RWPE2 (cell line): ENCODE measurements at regions not wholly inside any gene's neighbourhood (a gene's known extent, or its start where the extent isn't known, plus 50 kb on each side); places are given as distances from the start of the nearest gene placed in this dataset.

Experiments used
- ATAC-seq: fragments of 200-7000 bp; cut with Tn5 transposase; 3 replicates; pipeline ENCODE4 v1.9.1; 2021; ENCODE audit warnings: low read depth
- DNase-seq: peaks from one replicate; pipeline ENCODE4 v3.0.0-alpha.2; 2020; ENCODE audit warnings: low spot score
- H3K27ac ChIP-seq: fragments of 450-650 bp; 2 replicates; pipeline ENCODE4 v1.5.1; 2017; ENCODE audit warnings: mild to moderate bottlenecking; ENCODE audit not compliant: poor library complexity, severe bottlenecking
- H3K27me3 ChIP-seq: fragments of 250-450 bp; sonication (Bioruptor Pico); 2 replicates; pipeline ENCODE4 v1.5.1; 2021; ENCODE audit warnings: mild to moderate bottlenecking, moderate library complexity; ENCODE audit not compliant: insufficient read depth, poor library complexity, severe bottlenecking
- H3K36me3 ChIP-seq: fragments of 250-450 bp; sonication (Bioruptor Pico); 2 replicates; pipeline ENCODE4 v1.5.1; 2020; ENCODE audit warnings: low read depth, mild to moderate bottlenecking, moderate library complexity
- H3K4me1 ChIP-seq: fragments of 250-450 bp; sonication (Bioruptor Pico); 2 replicates; pipeline ENCODE4 v1.5.1; 2021; ENCODE audit warnings: mild to moderate bottlenecking, moderate library complexity; ENCODE audit not compliant: insufficient read depth, poor library complexity, severe bottlenecking
- H3K4me3 ChIP-seq: fragments of 250-450 bp; sonication (Bioruptor Pico); 2 replicates; pipeline ENCODE4 v1.5.1; 2021; ENCODE audit warnings: mild to moderate bottlenecking, moderate library complexity; ENCODE audit not compliant: severe bottlenecking
- H3K9me3 ChIP-seq: fragments of 250-450 bp; sonication (Bioruptor Pico); 2 replicates; pipeline ENCODE4 v1.5.1; 2021; ENCODE audit warnings: mild to moderate bottlenecking, moderate library complexity; ENCODE audit not compliant: severe bottlenecking
- TF ChIP-seq, protein P1 (sequence below): fragments of 450-650 bp; IDR thresholded peaks from one replicate; pipeline ENCODE4 v1.5.1; 2017; ENCODE audit warnings: mild to moderate bottlenecking, moderate library complexity; ENCODE audit not compliant: poor library complexity, severe bottlenecking

DNA sequence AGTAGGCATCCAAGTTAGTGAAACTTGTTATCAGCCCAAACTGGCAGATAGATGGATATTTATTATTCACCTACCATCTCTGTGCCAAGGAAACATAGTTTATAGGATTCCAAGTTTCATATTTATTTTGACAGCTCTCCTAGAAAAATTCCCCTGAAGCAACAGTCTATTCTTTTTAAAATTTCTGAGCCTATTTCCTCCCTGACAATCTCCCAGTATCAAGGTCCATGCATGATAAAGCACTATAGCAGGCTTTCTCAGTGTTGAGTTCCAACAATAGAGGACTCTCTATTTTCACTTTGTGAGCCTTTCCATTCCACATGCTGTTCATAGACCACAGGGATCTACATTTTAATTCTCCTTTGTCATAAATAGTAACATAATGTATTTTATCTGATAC is 312.6 kb downstream of the SLITRK6 start:
- Histone ChIP-seq H3K27me3 (no peaks in the 10 kb centered on the region), H3K9me3 (no peaks in the 10 kb centered on the region), H3K36me3 (no peaks in the 10 kb centered on the region), H3K4me3 (no peak overlapping the region), H3K27ac (no peak overlapping the region), H3K4me1 (no peaks in the 10 kb centered on the region)
- DNase-seq: no peak
- TF ChIP-seq, protein P1, sequence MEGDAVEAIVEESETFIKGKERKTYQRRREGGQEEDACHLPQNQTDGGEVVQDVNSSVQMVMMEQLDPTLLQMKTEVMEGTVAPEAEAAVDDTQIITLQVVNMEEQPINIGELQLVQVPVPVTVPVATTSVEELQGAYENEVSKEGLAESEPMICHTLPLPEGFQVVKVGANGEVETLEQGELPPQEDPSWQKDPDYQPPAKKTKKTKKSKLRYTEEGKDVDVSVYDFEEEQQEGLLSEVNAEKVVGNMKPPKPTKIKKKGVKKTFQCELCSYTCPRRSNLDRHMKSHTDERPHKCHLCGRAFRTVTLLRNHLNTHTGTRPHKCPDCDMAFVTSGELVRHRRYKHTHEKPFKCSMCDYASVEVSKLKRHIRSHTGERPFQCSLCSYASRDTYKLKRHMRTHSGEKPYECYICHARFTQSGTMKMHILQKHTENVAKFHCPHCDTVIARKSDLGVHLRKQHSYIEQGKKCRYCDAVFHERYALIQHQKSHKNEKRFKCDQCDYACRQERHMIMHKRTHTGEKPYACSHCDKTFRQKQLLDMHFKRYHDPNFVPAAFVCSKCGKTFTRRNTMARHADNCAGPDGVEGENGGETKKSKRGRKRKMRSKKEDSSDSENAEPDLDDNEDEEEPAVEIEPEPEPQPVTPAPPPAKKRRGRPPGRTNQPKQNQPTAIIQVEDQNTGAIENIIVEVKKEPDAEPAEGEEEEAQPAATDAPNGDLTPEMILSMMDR: no peak
- no peak for ATAC-seq

DNA sequence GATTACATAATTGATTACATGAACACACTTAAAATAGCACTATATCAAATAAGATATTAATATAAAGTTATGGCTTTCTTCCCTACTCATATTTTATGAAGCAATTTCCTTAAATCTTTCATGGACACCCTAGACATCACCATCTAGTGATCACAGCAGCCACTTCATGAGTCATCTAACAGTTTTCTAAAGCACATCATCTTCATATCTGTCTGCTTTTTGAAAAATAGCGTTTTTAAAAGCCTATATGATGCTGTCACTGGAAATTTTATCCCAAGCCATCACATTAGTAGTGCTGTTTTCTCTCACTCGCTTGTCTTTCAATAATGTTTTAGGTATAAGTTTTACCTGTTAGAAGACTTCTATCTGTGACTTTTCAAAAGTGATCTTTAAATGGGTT is 326.1 kb downstream of the SLITRK6 start:
- DNase-seq (no peak), ATAC-seq (no peak)
- no peak overlapping the region for H3K27ac ChIP-seq
- TF ChIP-seq, protein P1: no peak
- H3K9me3 ChIP-seq: no peaks in the 10 kb centered on the region
- no peak overlapping the region for H3K4me3 ChIP-seq
- no peaks in the 10 kb centered on the region for H3K36me3 ChIP-seq
- no peaks in the 10 kb centered on the region for H3K27me3 ChIP-seq
- no peaks in the 10 kb centered on the region for H3K4me1 ChIP-seq

DNA sequence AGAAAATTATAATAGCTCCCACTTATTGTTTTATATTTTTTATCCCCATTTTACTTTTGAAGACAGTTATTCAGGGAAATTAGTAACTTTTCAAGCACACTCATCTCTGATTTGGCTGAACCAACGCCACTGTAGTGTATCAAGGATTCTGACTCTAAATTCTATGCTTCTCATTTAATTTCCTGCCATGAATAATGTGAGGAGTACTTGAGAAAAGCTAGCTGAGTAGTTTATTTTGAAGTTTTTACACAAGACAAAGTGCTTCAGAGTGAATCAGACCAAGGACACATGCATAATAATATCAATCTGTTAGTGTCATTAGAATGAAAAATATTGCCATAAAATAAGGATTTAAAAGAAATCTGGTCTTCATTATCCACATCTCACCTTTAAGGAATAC is 329.9 kb downstream of the SLITRK6 start:
- no peaks in the 10 kb centered on the region for H3K9me3 ChIP-seq
- ATAC-seq: no peak
- no peak for DNase-seq
- no peaks in the 10 kb centered on the region for H3K27me3 ChIP-seq
- H3K4me3 ChIP-seq: no peak overlapping the region
- no peaks in the 10 kb centered on the region for H3K36me3 ChIP-seq
- H3K4me1 ChIP-seq: no peaks in the 10 kb centered on the region
- TF ChIP-seq, protein P1: no peak
- no peak overlapping the region for H3K27ac ChIP-seq

DNA sequence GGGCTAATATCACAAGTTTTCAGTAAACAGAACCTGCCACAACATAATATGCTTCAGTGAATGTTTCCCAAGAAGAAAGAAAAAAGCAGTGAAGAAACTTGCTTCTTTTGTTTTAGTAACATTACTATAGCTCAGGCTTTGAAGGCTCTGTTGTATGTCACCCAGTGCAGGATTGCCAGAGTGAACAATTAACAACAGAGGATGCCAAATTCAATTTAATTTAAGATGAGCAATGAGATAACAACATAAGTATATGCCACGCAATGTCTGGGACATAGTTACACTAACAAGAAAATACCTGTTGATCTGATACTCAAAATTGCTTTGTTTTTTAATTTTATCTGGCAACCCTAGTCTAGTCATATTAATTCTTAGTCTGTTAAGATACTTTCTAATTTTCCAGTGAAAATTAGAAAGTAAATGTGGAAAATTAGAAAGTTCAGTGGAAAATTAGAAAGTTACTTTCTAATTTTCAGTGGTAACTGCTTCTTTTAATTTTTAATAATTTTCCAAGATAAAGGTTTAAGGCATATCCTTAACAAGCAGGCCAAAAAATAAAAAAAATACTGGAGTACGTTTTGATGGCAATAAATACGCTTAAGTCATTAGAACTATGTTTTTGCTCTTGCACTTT is 336.3 kb downstream of the SLITRK6 start:
- H3K9me3 ChIP-seq: no peaks in the 10 kb centered on the region
- no peaks in the 10 kb centered on the region for H3K4me1 ChIP-seq
- DNase-seq: no peak
- H3K27ac ChIP-seq: no peak overlapping the region
- no peak overlapping the region for H3K4me3 ChIP-seq
- H3K27me3 ChIP-seq: no peaks in the 10 kb centered on the region
- TF ChIP-seq, protein P1: no peak
- H3K36me3 ChIP-seq: no peaks in the 10 kb centered on the region
- ATAC-seq: no peak

DNA sequence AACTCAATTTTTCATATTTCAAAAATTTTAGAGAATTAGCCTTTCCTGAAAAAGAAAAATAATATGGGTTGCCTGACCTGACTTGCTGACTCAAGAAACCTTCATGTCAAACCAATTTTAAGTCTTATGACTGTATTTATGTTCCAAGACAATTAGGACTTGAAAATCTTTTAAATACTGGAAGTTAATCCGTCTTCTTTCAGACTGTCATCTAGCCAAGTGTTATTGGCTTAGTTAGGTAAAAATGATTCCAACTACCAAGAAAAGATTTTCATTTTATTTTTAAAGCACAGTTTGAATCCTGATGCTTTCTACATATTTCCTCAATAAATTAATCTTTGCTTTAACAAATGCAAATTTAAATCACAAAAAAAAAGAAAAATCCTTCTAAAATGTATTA is 337.6 kb downstream of the SLITRK6 start:
- Histone ChIP-seq H3K4me1 (no peaks in the 10 kb centered on the region), H3K9me3 (peaks cover 2% of the 10 kb centered on the region), H3K4me3 (no peak overlapping the region), H3K27me3 (no peaks in the 10 kb centered on the region), H3K27ac (no peak overlapping the region), H3K36me3 (no peaks in the 10 kb centered on the region)
- ATAC-seq: no peak
- DNase-seq: no peak
- TF ChIP-seq, protein P1: no peak
